CD4-positive, alpha-beta T cell treated with Interleukin-12 subunit alpha and Interleukin-12 subunit beta, for 1 hour (primary cell): ENCODE measurements at regions not wholly inside any gene's neighbourhood (a gene's known extent, or its start where the extent isn't known, plus 50 kb on each side); places are given as distances from the start of the nearest gene placed in this dataset.

Experiments used
- DNase-seq: peaks from one replicate; pipeline ENCODE4 v3.0.0-alpha.2; 2020

DNA sequence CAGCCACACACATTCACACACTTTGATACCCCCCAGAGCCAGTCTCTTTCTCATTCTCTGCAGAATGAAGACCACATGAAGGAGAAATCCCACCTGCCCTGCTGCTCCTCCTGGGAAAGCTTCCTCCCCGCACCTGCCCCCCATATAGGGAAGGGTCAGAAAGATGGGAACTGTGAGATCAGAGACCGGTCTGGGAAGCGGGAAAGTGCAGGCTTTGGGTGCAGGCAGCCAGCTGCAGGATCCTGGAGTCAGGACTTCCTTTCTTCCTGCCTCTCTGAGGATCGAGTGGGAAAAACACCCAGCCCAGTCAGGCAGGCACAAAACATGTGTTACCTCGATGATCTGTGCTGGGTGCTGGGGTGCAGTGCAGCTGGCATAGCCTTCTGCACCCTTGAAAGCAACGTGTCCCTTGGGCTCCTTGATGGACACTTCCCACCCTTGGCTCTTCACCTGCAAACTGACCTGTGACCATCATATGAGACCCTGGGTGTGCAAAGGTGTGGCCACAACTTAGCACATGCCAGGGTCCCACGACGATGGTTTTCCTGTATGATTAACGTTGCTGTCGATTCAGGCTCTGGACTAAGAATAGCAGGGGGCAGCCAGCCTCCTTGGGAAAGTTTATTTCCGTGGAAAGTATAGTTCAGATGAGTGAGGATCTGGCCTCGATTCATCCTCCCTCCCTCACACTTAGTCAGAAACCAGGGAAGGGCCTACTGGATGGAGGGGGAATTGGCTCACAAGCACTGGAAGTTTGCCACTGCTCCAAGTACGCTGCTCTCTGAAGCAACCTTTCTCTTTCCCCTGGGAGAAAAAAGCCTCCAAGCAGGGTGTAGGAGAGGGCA, 105.4 kb upstream of the MED13L start:
- no peak for DNase-seq

GRCh38 chr12:116384175-116384574, 106.7 kb upstream of the MED13L start:
- DNase-seq, result no peak

DNA sequence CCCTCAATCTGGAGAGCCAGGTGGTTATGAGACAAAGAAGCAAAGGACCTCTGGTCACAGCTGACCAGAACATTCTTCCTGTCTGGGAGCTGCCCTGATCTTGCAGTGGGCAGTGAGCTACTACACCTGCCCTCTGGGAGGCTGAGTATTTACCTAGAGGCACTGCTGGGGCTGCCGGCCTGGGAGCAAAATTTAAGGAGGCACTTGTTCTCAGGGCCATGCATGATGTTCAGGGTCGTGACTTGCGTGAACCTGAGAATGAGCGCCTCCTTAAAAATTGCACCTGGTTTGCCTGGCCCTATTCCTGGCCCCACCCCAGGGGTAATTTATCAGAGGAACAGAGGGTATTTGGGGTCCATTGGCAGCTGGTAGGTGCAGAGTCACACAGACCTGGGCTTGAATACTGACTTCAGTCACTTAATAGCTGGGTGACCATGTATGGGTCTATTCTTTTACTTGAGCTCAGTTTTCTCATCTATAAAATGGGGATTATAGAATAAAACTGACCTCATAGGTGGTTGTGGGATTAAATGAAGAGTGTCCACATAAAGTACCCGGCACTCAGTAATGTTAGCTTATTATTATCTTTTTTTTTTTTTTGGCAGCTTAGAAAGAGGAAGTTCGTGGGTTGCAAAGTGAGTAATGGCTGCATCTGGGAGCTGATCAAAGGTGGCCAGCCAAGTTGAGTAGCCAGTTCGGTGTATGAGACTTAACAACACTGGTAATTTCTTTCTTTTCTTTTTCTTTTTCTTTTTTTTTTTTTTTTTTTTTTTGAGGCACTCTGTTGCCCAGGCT, 107.4 kb upstream of the MED13L start:
- DNase-seq, result no peak

GRCh38 chr12:116385486-116386217, 108.2 kb upstream of the MED13L start:
- no peak for DNase-seq

GRCh38 chr12:116389326-116389725, 111.8 kb upstream of the MED13L start:
- no peak for DNase-seq

DNA sequence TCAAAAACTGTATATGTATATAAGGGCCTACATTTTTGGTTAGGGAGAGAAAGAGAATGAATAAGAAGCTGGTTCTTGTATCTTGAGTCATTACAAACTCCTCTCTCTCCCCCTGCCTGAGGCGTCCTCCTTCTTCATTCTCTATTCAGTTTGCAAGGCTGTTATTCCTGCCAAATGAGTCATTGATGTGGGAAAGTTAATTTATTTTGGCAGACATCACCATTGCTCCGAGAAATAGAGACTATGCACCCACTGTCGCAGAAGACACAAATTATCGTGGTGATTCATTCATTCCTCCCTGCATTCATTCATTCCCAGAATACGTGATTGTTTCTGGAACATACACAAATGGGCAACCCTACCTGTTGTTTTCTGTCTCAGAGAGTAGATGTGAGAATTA, 112.5 kb upstream of the MED13L start:
- no peak for DNase-seq

DNA sequence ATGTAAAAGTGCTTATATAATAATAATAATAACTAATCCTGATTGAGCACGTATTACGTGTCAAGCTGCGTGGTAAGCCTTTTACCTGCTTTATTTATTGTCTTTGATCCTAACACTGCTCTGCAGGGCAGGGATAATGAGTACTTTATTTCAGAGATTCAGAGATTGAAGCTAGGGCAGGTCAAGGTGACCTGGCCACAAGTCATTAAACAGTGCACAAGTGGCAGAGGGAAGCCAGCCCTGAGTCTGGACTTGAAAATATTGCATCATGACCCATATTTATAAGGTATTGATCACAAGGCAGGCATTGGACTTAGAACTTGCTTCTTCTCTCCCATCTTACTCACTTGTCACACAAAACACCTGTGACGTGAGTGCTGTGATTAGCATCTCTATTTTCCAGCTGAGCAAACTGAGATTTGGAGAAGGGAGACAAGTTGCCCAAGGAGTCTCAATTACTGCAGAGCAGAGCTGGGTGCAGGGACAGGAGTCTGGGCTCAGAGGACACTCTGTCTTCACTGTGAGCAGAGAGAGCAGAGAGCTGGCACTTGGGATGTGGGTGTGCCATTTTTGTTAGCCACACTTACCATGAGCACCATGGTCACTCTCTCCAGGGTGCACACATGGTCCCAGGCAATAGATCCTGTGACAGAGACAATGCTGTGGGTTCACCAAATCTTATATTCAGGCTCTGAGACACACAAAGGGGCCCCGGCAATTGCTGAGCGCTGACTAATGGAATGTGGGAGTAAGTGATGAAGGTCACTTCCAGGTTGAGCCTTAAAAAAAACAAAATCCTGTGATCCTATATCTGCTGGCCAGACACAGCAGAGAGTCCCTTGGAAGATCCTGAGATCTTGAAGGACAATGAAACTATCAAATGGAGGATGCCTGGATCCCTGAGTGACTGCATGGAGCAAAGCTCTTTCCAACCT, 113.2 kb upstream of the MED13L start:
- no peak for DNase-seq

- DNase-seq, result no peak
Measured at GRCh38 chr12:116391501-116391900, 114.0 kb upstream of the MED13L start.

GRCh38 chr12:116392061-116392460, 114.6 kb upstream of the MED13L start:
- DNase-seq, result no peak

DNA sequence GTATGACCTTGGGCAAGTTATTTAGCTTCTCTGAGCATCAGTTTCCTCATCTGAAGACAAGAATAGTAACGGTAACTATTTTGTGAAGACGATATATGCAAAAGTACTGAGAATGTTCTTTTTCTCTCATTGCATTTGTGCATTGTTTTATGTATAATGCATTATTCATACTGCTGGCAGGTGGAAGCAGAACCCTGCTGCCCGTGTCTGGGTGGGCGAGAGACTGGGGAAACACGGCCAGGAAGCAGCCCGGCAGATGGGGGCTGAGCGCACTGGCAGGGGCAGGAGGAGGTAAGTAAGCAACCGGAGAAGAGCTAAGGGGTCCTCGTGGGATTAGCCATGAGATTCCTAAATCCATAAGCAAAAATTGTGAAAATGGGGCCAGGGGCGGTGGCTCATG, 115.8 kb upstream of the MED13L start:
- DNase-seq, result no peak

GRCh38 chr12:116393859-116394650, 116.6 kb upstream of the MED13L start:
- DNase-seq, result no peak

- DNase-seq, result no peak
Measured at GRCh38 chr12:116395396-116395795, 117.9 kb upstream of the MED13L start.

DNA sequence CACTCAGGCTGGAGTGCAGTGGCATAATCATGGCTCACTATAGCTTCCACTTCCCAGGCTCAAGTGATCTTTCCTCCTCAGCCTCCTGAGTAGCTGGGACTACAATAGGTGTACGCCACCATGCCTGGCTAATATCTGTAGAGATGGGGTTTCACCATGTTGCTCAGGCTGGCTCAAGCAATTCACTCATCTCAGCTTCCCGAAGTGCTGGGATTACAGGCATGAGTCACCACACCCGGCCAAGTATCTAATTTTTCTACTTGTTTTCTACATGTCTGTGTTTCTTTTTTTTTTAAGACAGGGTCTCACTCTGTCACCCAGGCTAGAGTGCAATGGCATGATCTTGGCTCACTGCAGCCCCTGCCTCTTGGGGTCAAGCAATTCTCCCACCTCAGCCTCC, 119.7 kb upstream of the MED13L start:
- no peak for DNase-seq

GRCh38 chr12:116398193-116398592, 120.7 kb upstream of the MED13L start:
- no peak for DNase-seq

GRCh38 chr12:116399055-116399454, 121.6 kb upstream of the MED13L start:
- DNase-seq, result no peak

GRCh38 chr12:116400636-116401372, 123.3 kb upstream of the MED13L start:
- DNase-seq, result no peak

GRCh38 chr12:116401565-116401964, 124.1 kb upstream of the MED13L start:
- DNase-seq, result no peak

DNA sequence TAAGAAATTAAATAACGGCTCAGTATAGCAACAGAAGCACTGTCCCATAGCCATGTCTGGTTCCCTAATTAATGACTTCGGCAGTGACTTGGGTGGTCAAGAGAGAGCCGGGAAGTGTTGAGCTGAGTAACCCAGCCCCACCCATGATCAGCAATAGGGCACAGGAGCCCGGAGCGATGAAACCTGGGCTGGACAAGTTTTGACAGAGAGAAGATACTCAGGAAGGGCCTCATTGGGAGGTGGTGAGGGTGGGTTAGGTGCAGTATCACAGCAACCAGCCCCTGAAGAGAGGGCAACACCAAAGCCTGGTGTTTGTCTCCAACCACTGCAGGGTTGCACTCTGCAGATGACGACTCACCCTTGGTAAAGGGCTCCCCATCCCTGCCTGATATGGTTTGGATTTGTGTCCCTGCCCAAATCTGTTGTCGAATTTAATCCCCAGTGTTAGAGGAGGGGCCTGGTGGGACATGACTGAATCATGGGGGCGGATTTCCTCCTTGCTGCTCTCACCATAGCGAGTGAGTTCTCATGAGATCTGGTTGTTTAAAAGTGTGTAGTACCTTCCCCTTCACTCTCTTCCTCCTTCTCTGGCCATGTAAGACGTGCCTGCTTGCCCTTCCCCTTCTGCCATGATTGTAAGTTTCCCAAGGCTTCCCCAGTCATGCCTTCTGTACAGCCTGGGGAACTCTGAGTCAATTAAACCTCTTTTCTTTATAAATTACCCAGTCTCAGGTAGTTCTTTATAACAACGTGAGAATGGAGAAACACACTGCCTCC, 124.9 kb upstream of the MED13L start:
- DNase-seq, result no peak

- no peak for DNase-seq
Measured at GRCh38 chr12:116403546-116403945, 126.1 kb upstream of the MED13L start.

DNA sequence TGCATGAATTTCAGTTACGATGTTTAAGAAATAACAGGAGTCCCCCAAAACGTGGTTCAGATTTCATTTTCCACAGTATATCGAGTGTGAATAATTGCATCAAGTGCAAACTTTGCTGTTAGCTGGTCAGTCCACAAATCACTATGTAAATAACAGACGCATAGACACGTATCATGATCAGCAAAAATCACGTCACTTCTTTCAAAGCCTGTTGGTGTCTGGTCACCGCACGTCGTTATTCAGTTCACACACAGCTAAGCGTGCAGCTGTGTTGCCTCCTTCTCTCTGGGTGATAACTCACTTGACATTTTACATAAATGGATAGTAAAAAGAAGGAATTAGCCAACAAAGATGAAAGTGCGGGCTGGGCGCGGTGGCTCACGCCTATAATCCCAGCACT, 126.8 kb upstream of the MED13L start:
- no peak for DNase-seq
